Endothelial cell (in vitro differentiated cells): ENCODE measurements at regions not wholly inside any gene's neighbourhood (a gene's known extent, or its start where the extent isn't known, plus 50 kb on each side); places are given as distances from the start of the nearest gene placed in this dataset.

Experiments used
- DNase-seq: peaks from one replicate; pipeline ENCODE4 v3.0.0; 2021; ENCODE audit warnings: low spot score
- H3K27ac Mint-ChIP-seq: one replicate; pipeline ENCODE4 v1.8.0; 2021; ENCODE audit warnings: mixed read lengths, inconsistent platforms; ENCODE audit not compliant: unreplicated experiment
- H3K27me3 Mint-ChIP-seq: one replicate; pipeline ENCODE4 v1.8.0; 2021; ENCODE audit warnings: mild to moderate bottlenecking, moderate library complexity, mixed read lengths, inconsistent platforms; ENCODE audit not compliant: unreplicated experiment
- H3K36me3 Mint-ChIP-seq: one replicate; pipeline ENCODE4 v1.8.0; 2021; ENCODE audit warnings: mild to moderate bottlenecking, low read depth, mixed read lengths, inconsistent platforms; ENCODE audit not compliant: unreplicated experiment
- H3K4me1 Mint-ChIP-seq: one replicate; pipeline ENCODE4 v1.8.0; 2021; ENCODE audit warnings: mild to moderate bottlenecking, mixed read lengths, inconsistent platforms; ENCODE audit not compliant: unreplicated experiment
- H3K4me3 Mint-ChIP-seq: one replicate; pipeline ENCODE4 v1.8.0; 2021; ENCODE audit warnings: mild to moderate bottlenecking, mixed read lengths, inconsistent platforms; ENCODE audit not compliant: unreplicated experiment
- H3K9me3 Mint-ChIP-seq: one replicate; pipeline ENCODE4 v1.8.0; 2021; ENCODE audit warnings: mixed read lengths, inconsistent platforms; ENCODE audit not compliant: unreplicated experiment
- CTCF ChIP-seq: fragments of 200-600 bp; sonication (generic); IDR thresholded peaks from one replicate; pipeline ENCODE4 v1.5.0; 2021; ENCODE audit warnings: antibody characterized with exemption; ENCODE audit not compliant: unreplicated experiment

GRCh38 chr4:67162690-67163089, 382.6 kb downstream of the CENPC start:
- no peak for TF ChIP-seq CTCF
- H3K36me3 Mint-ChIP-seq, result no peaks in the 10 kb centered on the region
- no peaks in the 10 kb centered on the region for H3K4me1 Mint-ChIP-seq
- no peaks in the 10 kb centered on the region for H3K9me3 Mint-ChIP-seq
- no peak overlapping the region for H3K4me3 Mint-ChIP-seq
- H3K27me3 Mint-ChIP-seq, result no peaks in the 10 kb centered on the region
- DNase-seq, result no peak
- H3K27ac Mint-ChIP-seq, result no peak overlapping the region

- Mint-ChIP-seq H3K4me1 (no peaks in the 10 kb centered on the region), H3K27me3 (no peaks in the 10 kb centered on the region), H3K27ac (no peak overlapping the region), H3K36me3 (no peaks in the 10 kb centered on the region), H3K4me3 (no peak overlapping the region), H3K9me3 (no peaks in the 10 kb centered on the region)
- no peak for DNase-seq
- no peak for TF ChIP-seq CTCF
These were observed 384.0 kb downstream of the CENPC start for GRCh38 chr4:67161311-67161710.

GRCh38 chr4:67160394-67160793, 384.9 kb downstream of the CENPC start:
- H3K4me1 Mint-ChIP-seq, result no peaks in the 10 kb centered on the region
- no peaks in the 10 kb centered on the region for H3K27me3 Mint-ChIP-seq
- TF ChIP-seq CTCF, result no peak
- DNase-seq, result no peak
- no peaks in the 10 kb centered on the region for H3K36me3 Mint-ChIP-seq
- H3K27ac Mint-ChIP-seq, result no peak overlapping the region
- H3K9me3 Mint-ChIP-seq, result no peaks in the 10 kb centered on the region
- no peak overlapping the region for H3K4me3 Mint-ChIP-seq

GRCh38 chr4:67158666-67159065, 386.6 kb downstream of the CENPC start:
- Mint-ChIP-seq H3K4me1 (no peaks in the 10 kb centered on the region), H3K9me3 (no peaks in the 10 kb centered on the region), H3K36me3 (no peaks in the 10 kb centered on the region), H3K4me3 (no peak overlapping the region), H3K27ac (no peak overlapping the region), H3K27me3 (no peaks in the 10 kb centered on the region)
- DNase-seq, result no peak
- no peak for TF ChIP-seq CTCF

GRCh38 chr4:67152976-67153375, 392.3 kb downstream of the CENPC start:
- H3K36me3 Mint-ChIP-seq, result no peaks in the 10 kb centered on the region
- no peak for TF ChIP-seq CTCF
- no peak overlapping the region for H3K27ac Mint-ChIP-seq
- no peaks in the 10 kb centered on the region for H3K27me3 Mint-ChIP-seq
- H3K4me3 Mint-ChIP-seq, result no peak overlapping the region
- DNase-seq, result no peak
- H3K4me1 Mint-ChIP-seq, result no peaks in the 10 kb centered on the region
- H3K9me3 Mint-ChIP-seq, result no peaks in the 10 kb centered on the region
